Gastrocnemius medialis (tissue), 4 donors: ENCODE measurements at regions not wholly inside any gene's neighbourhood (a gene's known extent, or its start where the extent isn't known, plus 50 kb on each side); places are given as distances from the start of the nearest gene placed in this dataset.
A peak's percentile ranks its signal among the peaks of the same experiment; 100 is the strongest.

Experiments
- CTCF ChIP-seq, 5 experiments: fragments of 450-650 bp in 3 of 5; fragments of 200-600 bp in 2 of 5; sonication (generic) in 2 of 5; IDR thresholded peaks in 4 of 5; conservative IDR thresholded peaks in 1 of 5; 1 replicate in 4 of 5; 2 replicates in 1 of 5; pipeline ENCODE4 v1.5.1; 2016 to 2019; ENCODE audit warnings: antibody characterized with exemption in 5 of 5, mild to moderate bottlenecking in 3 of 5, moderate library complexity in 3 of 5
- POLR2A ChIP-seq, 2 donors: fragments of 450-650 bp; IDR thresholded peaks; one replicate each; pipeline ENCODE4 v1.6.1; 2017; ENCODE audit warnings: antibody characterized with exemption in 2 of 2, mild to moderate bottlenecking in 2 of 2, moderate library complexity in 2 of 2

DNA sequence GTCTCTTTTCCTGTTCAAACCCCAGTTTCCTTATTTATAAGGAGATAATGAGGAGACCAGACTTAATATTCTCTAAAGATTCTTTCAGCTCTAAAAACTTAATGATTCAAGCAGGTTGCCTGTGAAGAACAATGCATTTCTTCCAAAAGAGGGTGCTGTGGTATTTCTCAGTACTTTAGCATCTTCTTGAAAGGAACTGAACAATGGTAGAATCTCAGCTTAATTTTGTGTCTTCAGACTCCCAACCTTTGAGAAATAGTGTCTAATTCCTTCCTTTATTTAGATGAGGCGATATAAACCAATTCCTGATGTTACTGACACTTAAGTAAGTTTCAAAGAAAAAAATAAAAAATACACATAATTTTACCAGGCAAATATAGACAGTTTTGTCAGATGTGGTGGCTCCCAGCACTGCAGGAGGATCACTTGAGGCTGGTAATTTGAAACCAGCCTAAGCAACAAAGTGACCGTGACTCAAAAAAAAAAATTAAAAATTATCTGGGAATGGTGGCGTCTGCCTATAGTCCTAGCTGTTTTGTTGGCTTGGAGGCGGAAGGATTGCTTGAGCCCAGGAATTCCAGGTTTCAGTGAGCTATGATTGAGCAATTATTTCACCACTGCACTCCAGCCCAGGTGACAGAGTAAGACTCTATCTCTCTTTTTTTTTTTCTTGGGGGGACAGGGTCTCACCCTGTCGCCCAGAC, 76.9 kb upstream of the PSMA6 start:
- TF ChIP-seq CTCF (IDR thresholded peaks at IDR 0.05 in 4 of 5, conservative IDR thresholded peaks at IDR 0.05 in 1 of 5): peak in 3 of 5 experiments; percentile 26 to 57 (median 33)
- no peak for TF ChIP-seq POLR2A (IDR thresholded peaks at IDR 0.05)
